K562 (cell line): ENCODE measurements at regions not wholly inside any gene's neighbourhood (a gene's known extent, or its start where the extent isn't known, plus 50 kb on each side); places are given as distances from the start of the nearest gene placed in this dataset.

Experiments
- ATAC-seq: fragments of 200-7000 bp; cut with Tn5 transposase; 3 replicates; pipeline ENCODE4 v1.9.1; 2020; ENCODE audit warnings: moderate library complexity
- BruUV-seq: library from RNA; stranded (reverse); fragments of 400-500 nt; replicated peaks from 2 replicates; lab custom pipeline; 2021; lab: Mats Ljungman, UMichigan
- CTCF ChIA-PET: fragments of 300-600 bp; formaldehyde crosslinking; extraction: SDS; loops from one replicate; lab custom pipeline; 2021; ENCODE audit warnings: low intra/inter-chr PET ratio; lab: Yijun Ruan, JAX
- POLR2A ChIA-PET: fragments of 300-600, 350-650 bp; sonication (Branson Sonifier 250); formaldehyde crosslinking; extraction: SDS; loops from one replicate; lab custom pipeline; 2021; ENCODE audit warnings: antibody characterized with exemption, inconsistent platforms; lab: Yijun Ruan, JAX
- DNase-seq, 4 experiments: peaks; one replicate each; pipeline versions ENCODE4 v3.0.0 to v3.0.0-alpha.2; 2011 to 2018; ENCODE audit warnings: low spot score in 3 of 4, mixed read lengths in 3 of 4; ENCODE audit errors: extremely low read depth in 1 of 4
- FAIRE-seq: peaks from 2 replicates; lab custom pipeline; 2011; peaks lifted over from hg19 to GRCh38; lab: Jason Lieb, UNC
- H2AFZ ChIP-seq: 2 replicates; pipeline ENCODE4 v1.6.0; 2011; ENCODE audit warnings: low read depth, low read length, control low read depth, inconsistent platforms
- H3K27ac ChIP-seq: fragments of 200-600 bp; 3 replicates; pipeline ENCODE4 v1.8.0; 2011; ENCODE audit warnings: low read depth, mild to moderate bottlenecking, control low read depth, inconsistent platforms, low read length, moderate library complexity, mixed read lengths; ENCODE audit errors: extremely low read depth
- H3K27me3 ChIP-seq, 2 experiments: fragments of 300-600 bp in 1 of 2; 2 replicates in 1 of 2; 3 replicates in 1 of 2; pipeline versions ENCODE4 v1.6.0 to v1.8.0; 2011; ENCODE audit warnings: inconsistent platforms in 2 of 2, low read length in 2 of 2, mild to moderate bottlenecking in 1 of 2, mixed read lengths in 1 of 2, moderate library complexity in 1 of 2; ENCODE audit not compliant: control insufficient read depth in 2 of 2, insufficient read depth in 2 of 2
- H3K36me3 ChIP-seq: fragments of 300-600 bp; 3 replicates; pipeline ENCODE4 v1.8.0; 2011; ENCODE audit warnings: mild to moderate bottlenecking, low read length, inconsistent platforms; ENCODE audit not compliant: control insufficient read depth, insufficient read depth
- H3K4me1 ChIP-seq, 2 experiments: fragments of 200-600 bp in 1 of 2; replicated peaks in 1 of 2; 2 replicates in 1 of 2; 3 replicates in 1 of 2; pipeline versions ENCODE4 v1.5.1 to v1.8.0; 2011; ENCODE audit warnings: inconsistent platforms in 2 of 2, low read length in 2 of 2, mild to moderate bottlenecking in 1 of 2, mixed read lengths in 1 of 2, moderate library complexity in 1 of 2; ENCODE audit not compliant: control insufficient read depth in 2 of 2, insufficient read depth in 2 of 2
- H3K4me2 ChIP-seq: 2 replicates; pipeline ENCODE4 v1.6.1; 2011; ENCODE audit warnings: low read length, control low read depth, inconsistent platforms, mixed read lengths; ENCODE audit not compliant: insufficient read depth
- H3K4me3 ChIP-seq: fragments of 200-600 bp; sonication (generic), shearing (Covaris generic); 2 replicates; pipeline ENCODE4 v1.5.1; 2016; ENCODE audit warnings: control low read depth, inconsistent platforms
- H3K79me2 ChIP-seq: fragments of 200-600 bp; 3 replicates; pipeline ENCODE4 v1.8.0; 2011; ENCODE audit warnings: low read length, inconsistent platforms; ENCODE audit not compliant: control insufficient read depth, insufficient read depth
- H3K9ac ChIP-seq, 2 experiments: 2 replicates each; pipeline versions ENCODE4 v1.6.0 to v1.6.1; 2011; ENCODE audit warnings: low read depth in 2 of 2, low read length in 2 of 2, control low read depth in 1 of 2, inconsistent platforms in 1 of 2, mild to moderate bottlenecking in 1 of 2, mixed read lengths in 1 of 2; ENCODE audit not compliant: insufficient read depth in 1 of 2
- H3K9me1 ChIP-seq: one replicate; pipeline ENCODE4 v1.6.0; 2011; ENCODE audit warnings: inconsistent platforms, mild to moderate bottlenecking, low read length, moderate library complexity; ENCODE audit not compliant: control insufficient read depth, insufficient read depth
- H3K9me3 ChIP-seq: replicated peaks from 2 replicates; pipeline ENCODE4 v1.5.1; 2011; ENCODE audit warnings: low read depth, low read length, inconsistent platforms; ENCODE audit not compliant: control insufficient read depth, insufficient read depth
- H4K20me1 ChIP-seq: replicated peaks from 2 replicates; pipeline ENCODE4 v1.6.1; 2011; ENCODE audit warnings: low read length, inconsistent platforms, mixed read lengths; ENCODE audit not compliant: control insufficient read depth, insufficient read depth
- ATF7 ChIP-seq: fragments of 450-650 bp; IDR thresholded peaks from 2 replicates; pipeline ENCODE4 v1.7.1; 2014; ENCODE audit warnings: mild to moderate bottlenecking, moderate library complexity
- CBX8 ChIP-seq: fragments of 200-600 bp; sonication (generic); IDR thresholded peaks from 2 replicates; pipeline ENCODE4 v1.6.1; 2012; ENCODE audit warnings: borderline replicate concordance, mixed run types, low read depth, mild to moderate bottlenecking, moderate library complexity, mixed read lengths, low read length, control low read depth, inconsistent platforms; ENCODE audit not compliant: poor library complexity, severe bottlenecking; ENCODE audit errors: extremely low read depth
- CEBPG ChIP-seq, 3 experiments: fragments of 200-800 bp in 1 of 3; sonication (Bioruptor generic) in 1 of 3; sonication (generic) in 1 of 3; formaldehyde crosslinking in 1 of 3; IDR thresholded peaks in 2 of 3; conservative IDR thresholded peaks in 1 of 3; 2 replicates each; pipeline versions ENCODE4 v1.6.1 to v1.8.0; 2016 to 2022; ENCODE audit warnings: missing compliant biosample characterization in 2 of 3, missing genetic modification characterization in 2 of 3, mild to moderate bottlenecking in 1 of 3, missing genetic modification reagents in 1 of 3
- RBM17 ChIP-seq: fragments of 200-400 bp; formaldehyde crosslinking; IDR thresholded peaks from 2 replicates; pipeline ENCODE4 v1.6.1; 2017; ENCODE audit warnings: low read depth, mild to moderate bottlenecking, low read length, borderline replicate concordance
- WGBS: fragments of 100-300 bp; shearing (Covaris generic); methylation state at CpG from one replicate; pipeline ENCODE4 v1.1.6; 2016; ENCODE audit warnings: low coverage, mixed read lengths; ENCODE audit not compliant: insufficient coverage; ENCODE audit errors: missing lambda C conversion rate; 5-methylcytosine and 5-hydroxymethylcytosine counted together
- in situ Hi-C: fragments of 300-500 bp; cut with MboI; formaldehyde crosslinking; loops from 4 replicates; pipeline ENCODE4 v1.15.0; 2018; ENCODE audit warnings: inconsistent platforms, mixed read lengths
- intact Hi-C: fragments of 100-400 bp; cut with micrococcal nuclease; formaldehyde crosslinking; loops from 2 replicates; pipeline ENCODE4 v1.14.2; 2022
- TF ChIP-seq, protein P1 (sequence below), 2 experiments: fragments of 450-650 bp in 1 of 2; sonication (generic) in 1 of 2; formaldehyde crosslinking in 1 of 2; IDR thresholded peaks in 1 of 2; conservative IDR thresholded peaks in 1 of 2; 2 replicates each; pipeline versions ENCODE4 v1.6.1 to v1.8.1; 2016 to 2023; ENCODE audit warnings: mild to moderate bottlenecking in 2 of 2, moderate library complexity in 2 of 2, inconsistent platforms in 1 of 2, missing genetic modification reagents in 1 of 2
- TF ChIP-seq, protein P2 (sequence below), 2 experiments: IDR thresholded peaks; 2 replicates each; pipeline ENCODE4 v1.6.1; 2011; ENCODE audit warnings: borderline replicate concordance in 1 of 2, control low read depth in 1 of 2, low read depth in 1 of 2, low read length in 1 of 2, mild to moderate bottlenecking in 1 of 2, mixed read lengths in 1 of 2, moderate library complexity in 1 of 2; ENCODE audit not compliant: insufficient read depth in 1 of 2, insufficient read length in 1 of 2, poor library complexity in 1 of 2, severe bottlenecking in 1 of 2; ENCODE audit errors: extremely low read depth in 1 of 2

DNA sequence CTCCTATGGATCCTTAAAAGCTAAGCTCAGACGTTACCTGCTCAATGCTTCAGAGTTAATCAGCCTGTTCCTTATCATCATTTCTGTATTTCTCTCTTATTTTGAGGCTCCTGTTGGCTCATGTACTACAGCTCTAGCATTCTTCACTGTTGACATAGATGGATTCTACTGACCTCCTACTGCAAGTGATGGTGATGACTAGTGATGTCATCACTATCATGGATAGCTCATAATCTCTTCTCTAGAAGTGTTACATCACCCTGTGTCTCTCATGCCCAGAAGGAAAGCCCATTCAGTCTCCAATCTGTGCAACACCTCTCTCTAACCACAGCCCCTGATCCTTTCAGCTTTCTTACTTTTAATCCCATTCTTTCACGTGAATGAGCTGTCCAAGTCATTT, 168.2 kb upstream of the DPT start:
- 0% methylated on average over 2 of the region's 2 CpGs for WGBS
- ChIA-PET POLR2A (interaction anchor here (0.7 to 2.0 kb wide), 2 partner anchors 10 to 16 kb away, joined by 4 to 7 read pairs; no protein-coding TSS in a partner anchor), CTCF (no interaction called here)
- Histone ChIP-seq H3K36me3 (no peaks in the 10 kb centered on the region), H3K4me1 (no peaks in the 10 kb centered on the region), H3K9ac (no peak overlapping the region), H3K79me2 (no peaks in the 10 kb centered on the region), H2AFZ (no peak overlapping the region), H3K27me3 (no peaks in the 10 kb centered on the region), H3K9me3 (no peaks in the 10 kb centered on the region), H3K4me2 (no peak overlapping the region), H3K4me3 (no peak overlapping the region), H3K27ac (no peak overlapping the region), H4K20me1 (no peaks in the 10 kb centered on the region), H3K9me1 (no peaks in the 10 kb centered on the region)
- in situ Hi-C loops: no loop called here
- ATAC-seq (no peak), DNase-seq (no peak), FAIRE-seq (no peak)
- intact Hi-C loops: no loop called here
- TF ChIP-seq RBM17: no peak
- TF ChIP-seq ATF7: 0 out of 2 replicates have a peak, but pooled peaks have one; percentile 19
- TF ChIP-seq CEBPG (CRISPR knock-in tag; IDR thresholded peaks at IDR 0.05): no peak
- TF ChIP-seq CEBPG (tag; conservative IDR thresholded peaks at IDR 0.05 in 1 of 2, IDR thresholded peaks at IDR 0.05 in 1 of 2): peak in 1 of 2 experiments; percentile 50; a peak in 1 of 4 replicates
- TF ChIP-seq CBX8: no peak
- TF ChIP-seq, protein P1, sequence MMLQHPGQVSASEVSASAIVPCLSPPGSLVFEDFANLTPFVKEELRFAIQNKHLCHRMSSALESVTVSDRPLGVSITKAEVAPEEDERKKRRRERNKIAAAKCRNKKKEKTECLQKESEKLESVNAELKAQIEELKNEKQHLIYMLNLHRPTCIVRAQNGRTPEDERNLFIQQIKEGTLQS (IDR thresholded peaks at IDR 0.05): peak; percentile 49
- TF ChIP-seq, protein P1 (CRISPR knock-in tag; conservative IDR thresholded peaks at IDR 0.05): no peak
- TF ChIP-seq, protein P2, sequence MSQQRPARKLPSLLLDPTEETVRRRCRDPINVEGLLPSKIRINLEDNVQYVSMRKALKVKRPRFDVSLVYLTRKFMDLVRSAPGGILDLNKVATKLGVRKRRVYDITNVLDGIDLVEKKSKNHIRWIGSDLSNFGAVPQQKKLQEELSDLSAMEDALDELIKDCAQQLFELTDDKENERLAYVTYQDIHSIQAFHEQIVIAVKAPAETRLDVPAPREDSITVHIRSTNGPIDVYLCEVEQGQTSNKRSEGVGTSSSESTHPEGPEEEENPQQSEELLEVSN (IDR thresholded peaks at IDR 0.05; ENCODE audit: borderline replicate concordance in 1 of 2, extremely low read depth in 1 of 2, insufficient read depth in 1 of 2, insufficient read length in 1 of 2, low read depth in 1 of 2, low read length in 1 of 2, poor library complexity in 1 of 2, severe bottlenecking in 1 of 2): no peak
- no TSS peak for BruUV-seq
